ENCODE measurements at regions not wholly inside any gene's neighbourhood (a gene's known extent, or its start where the extent isn't known, plus 50 kb on each side); places are given as distances from the start of the nearest gene placed in this dataset.

GRCh38 chr4:54482529-54483200, 175.1 kb upstream of the KIT start:
- no peaks in the 10 kb centered on the region for H3K27me3 ChIP-seq (ENCODE audit: control insufficient read depth in 3 of 3, insufficient read depth in 3 of 3, low read length in 3 of 3)
- no peaks in the 10 kb centered on the region for H3K4me1 ChIP-seq (ENCODE audit: control insufficient read depth in 3 of 3, insufficient read depth in 3 of 3, low read length in 3 of 3)
- H3K9me3 ChIP-seq (ENCODE audit: control insufficient read depth in 3 of 3, low read length in 3 of 3): no peaks in the 10 kb centered on the region
- H3K9ac ChIP-seq (ENCODE audit: low read depth in 1 of 3, low read length in 3 of 3): no peak overlapping the region
- no peak overlapping the region for H3K27ac ChIP-seq (ENCODE audit: low read depth, low read length)
- H3K4me3 ChIP-seq (ENCODE audit: low read length in 3 of 3): no peak overlapping the region
- H3K36me3 ChIP-seq (ENCODE audit: control insufficient read depth in 3 of 3, insufficient read depth in 3 of 3, low read length in 3 of 3): no peaks in the 10 kb centered on the region

- Histone ChIP-seq H3K9me3 (ENCODE audit: control insufficient read depth in 3 of 3, low read length in 3 of 3) (no peaks in the 10 kb centered on the region), H3K27ac (ENCODE audit: low read depth, low read length) (no peak overlapping the region), H3K4me3 (ENCODE audit: low read length in 3 of 3) (no peak overlapping the region), H3K9ac (ENCODE audit: low read depth in 1 of 3, low read length in 3 of 3) (no peak overlapping the region), H3K36me3 (ENCODE audit: control insufficient read depth in 3 of 3, insufficient read depth in 3 of 3, low read length in 3 of 3) (no peaks in the 10 kb centered on the region), H3K27me3 (ENCODE audit: control insufficient read depth in 3 of 3, insufficient read depth in 3 of 3, low read length in 3 of 3) (no peaks in the 10 kb centered on the region), H3K4me1 (ENCODE audit: control insufficient read depth in 3 of 3, insufficient read depth in 3 of 3, low read length in 3 of 3) (no peaks in the 10 kb centered on the region)
Observed at GRCh38 chr4:54484383-54484782, 173.4 kb upstream of the KIT start.

GRCh38 chr4:54487491-54487890, 170.3 kb upstream of the KIT start:
- no peaks in the 10 kb centered on the region for H3K9me3 ChIP-seq (ENCODE audit: control insufficient read depth in 3 of 3, low read length in 3 of 3)
- no peaks in the 10 kb centered on the region for H3K27me3 ChIP-seq (ENCODE audit: control insufficient read depth in 3 of 3, insufficient read depth in 3 of 3, low read length in 3 of 3)
- H3K4me1 ChIP-seq (ENCODE audit: control insufficient read depth in 3 of 3, insufficient read depth in 3 of 3, low read length in 3 of 3): no peaks in the 10 kb centered on the region
- H3K9ac ChIP-seq (ENCODE audit: low read depth in 1 of 3, low read length in 3 of 3): no peak overlapping the region
- no peaks in the 10 kb centered on the region for H3K36me3 ChIP-seq (ENCODE audit: control insufficient read depth in 3 of 3, insufficient read depth in 3 of 3, low read length in 3 of 3)
- H3K4me3 ChIP-seq (ENCODE audit: low read length in 3 of 3): no peak overlapping the region
- no peak overlapping the region for H3K27ac ChIP-seq (ENCODE audit: low read depth, low read length)

GRCh38 chr4:54493862-54494261, 163.9 kb upstream of the KIT start:
- Histone ChIP-seq H3K4me3 (ENCODE audit: low read length in 3 of 3) (no peak overlapping the region), H3K9me3 (ENCODE audit: control insufficient read depth in 3 of 3, low read length in 3 of 3) (no peaks in the 10 kb centered on the region), H3K4me1 (ENCODE audit: control insufficient read depth in 3 of 3, insufficient read depth in 3 of 3, low read length in 3 of 3) (no peaks in the 10 kb centered on the region), H3K36me3 (ENCODE audit: control insufficient read depth in 3 of 3, insufficient read depth in 3 of 3, low read length in 3 of 3) (no peaks in the 10 kb centered on the region), H3K27ac (ENCODE audit: low read depth, low read length) (no peak overlapping the region), H3K9ac (ENCODE audit: low read depth in 1 of 3, low read length in 3 of 3) (no peak overlapping the region), H3K27me3 (ENCODE audit: control insufficient read depth in 3 of 3, insufficient read depth in 3 of 3, low read length in 3 of 3) (peaks cover 0 to 2% (median 0%) of the 10 kb centered on the region in 3 donors)

- H3K36me3 ChIP-seq (ENCODE audit: control insufficient read depth in 3 of 3, insufficient read depth in 3 of 3, low read length in 3 of 3): no peaks in the 10 kb centered on the region
- no peak overlapping the region for H3K9ac ChIP-seq (ENCODE audit: low read depth in 1 of 3, low read length in 3 of 3)
- H3K27me3 ChIP-seq (ENCODE audit: control insufficient read depth in 3 of 3, insufficient read depth in 3 of 3, low read length in 3 of 3): peaks cover 0 to 2% (median 0%) of the 10 kb centered on the region in 3 donors
- H3K27ac ChIP-seq (ENCODE audit: low read depth, low read length): no peak overlapping the region
- no peak overlapping the region for H3K4me3 ChIP-seq (ENCODE audit: low read length in 3 of 3)
- H3K4me1 ChIP-seq (ENCODE audit: control insufficient read depth in 3 of 3, insufficient read depth in 3 of 3, low read length in 3 of 3): no peaks in the 10 kb centered on the region
- H3K9me3 ChIP-seq (ENCODE audit: control insufficient read depth in 3 of 3, low read length in 3 of 3): no peaks in the 10 kb centered on the region
Observed at GRCh38 chr4:54495091-54495490, 162.7 kb upstream of the KIT start.

- Histone ChIP-seq H3K9ac (ENCODE audit: low read depth in 1 of 3, low read length in 3 of 3) (no peak overlapping the region), H3K4me3 (ENCODE audit: low read length in 3 of 3) (no peak overlapping the region), H3K36me3 (ENCODE audit: control insufficient read depth in 3 of 3, insufficient read depth in 3 of 3, low read length in 3 of 3) (no peaks in the 10 kb centered on the region), H3K27me3 (ENCODE audit: control insufficient read depth in 3 of 3, insufficient read depth in 3 of 3, low read length in 3 of 3) (peaks cover 0 to 2% (median 0%) of the 10 kb centered on the region in 3 donors), H3K27ac (ENCODE audit: low read depth, low read length) (no peak overlapping the region), H3K4me1 (ENCODE audit: control insufficient read depth in 3 of 3, insufficient read depth in 3 of 3, low read length in 3 of 3) (no peaks in the 10 kb centered on the region), H3K9me3 (ENCODE audit: control insufficient read depth in 3 of 3, low read length in 3 of 3) (no peaks in the 10 kb centered on the region)
Observed at GRCh38 chr4:54495641-54496040, 162.1 kb upstream of the KIT start.

- Histone ChIP-seq H3K27ac (ENCODE audit: low read depth, low read length) (no peak overlapping the region), H3K4me3 (ENCODE audit: low read length in 3 of 3) (no peak overlapping the region), H3K27me3 (ENCODE audit: control insufficient read depth in 3 of 3, insufficient read depth in 3 of 3, low read length in 3 of 3) (peaks cover 0 to 2% (median 0%) of the 10 kb centered on the region in 3 donors), H3K9me3 (ENCODE audit: control insufficient read depth in 3 of 3, low read length in 3 of 3) (no peaks in the 10 kb centered on the region), H3K9ac (ENCODE audit: low read depth in 1 of 3, low read length in 3 of 3) (no peak overlapping the region), H3K4me1 (ENCODE audit: control insufficient read depth in 3 of 3, insufficient read depth in 3 of 3, low read length in 3 of 3) (no peaks in the 10 kb centered on the region), H3K36me3 (ENCODE audit: control insufficient read depth in 3 of 3, insufficient read depth in 3 of 3, low read length in 3 of 3) (no peaks in the 10 kb centered on the region)
Observed at GRCh38 chr4:54496412-54496811, 161.3 kb upstream of the KIT start.

- no peaks in the 10 kb centered on the region for H3K36me3 ChIP-seq (ENCODE audit: control insufficient read depth in 3 of 3, insufficient read depth in 3 of 3, low read length in 3 of 3)
- no peak overlapping the region for H3K9ac ChIP-seq (ENCODE audit: low read depth in 1 of 3, low read length in 3 of 3)
Observed at GRCh38 chr4:54497947-54498346, 159.8 kb upstream of the KIT start.

GRCh38 chr4:54498661-54499111, 159.1 kb upstream of the KIT start:
- Histone ChIP-seq H3K9me3 (ENCODE audit: control insufficient read depth in 3 of 3, low read length in 3 of 3) (no peaks in the 10 kb centered on the region), H3K4me3 (ENCODE audit: low read length in 3 of 3) (no peak overlapping the region), H3K9ac (ENCODE audit: low read depth in 1 of 3, low read length in 3 of 3) (no peak overlapping the region), H3K36me3 (ENCODE audit: control insufficient read depth in 3 of 3, insufficient read depth in 3 of 3, low read length in 3 of 3) (no peaks in the 10 kb centered on the region), H3K27me3 (ENCODE audit: control insufficient read depth in 3 of 3, insufficient read depth in 3 of 3, low read length in 3 of 3) (peaks cover 0 to 2% (median 0%) of the 10 kb centered on the region in 3 donors), H3K4me1 (ENCODE audit: control insufficient read depth in 3 of 3, insufficient read depth in 3 of 3, low read length in 3 of 3) (no peaks in the 10 kb centered on the region), H3K27ac (ENCODE audit: low read depth, low read length) (no peak overlapping the region)

More at GRCh38 chr4:54497947-54498346, 159.8 kb upstream of the KIT start:
- no peak overlapping the region for H3K4me3 ChIP-seq (ENCODE audit: low read length in 3 of 3)
- H3K9me3 ChIP-seq (ENCODE audit: control insufficient read depth in 3 of 3, low read length in 3 of 3): no peaks in the 10 kb centered on the region
- H3K27me3 ChIP-seq (ENCODE audit: control insufficient read depth in 3 of 3, insufficient read depth in 3 of 3, low read length in 3 of 3): peaks cover 0 to 2% (median 0%) of the 10 kb centered on the region in 3 donors
- H3K27ac ChIP-seq (ENCODE audit: low read depth, low read length): no peak overlapping the region
- no peaks in the 10 kb centered on the region for H3K4me1 ChIP-seq (ENCODE audit: control insufficient read depth in 3 of 3, insufficient read depth in 3 of 3, low read length in 3 of 3)

GRCh38 chr4:54499308-54500074, 158.3 kb upstream of the KIT start:
- H3K36me3 ChIP-seq (ENCODE audit: control insufficient read depth in 3 of 3, insufficient read depth in 3 of 3, low read length in 3 of 3): no peaks in the 10 kb centered on the region
- peaks cover 0 to 2% (median 0%) of the 10 kb centered on the region in 3 donors for H3K27me3 ChIP-seq (ENCODE audit: control insufficient read depth in 3 of 3, insufficient read depth in 3 of 3, low read length in 3 of 3)
- no peak overlapping the region for H3K27ac ChIP-seq (ENCODE audit: low read depth, low read length)
- H3K4me3 ChIP-seq (ENCODE audit: low read length in 3 of 3): no peak overlapping the region
- H3K9ac ChIP-seq (ENCODE audit: low read depth in 1 of 3, low read length in 3 of 3): no peak overlapping the region
- H3K9me3 ChIP-seq (ENCODE audit: control insufficient read depth in 3 of 3, low read length in 3 of 3): no peaks in the 10 kb centered on the region
- H3K4me1 ChIP-seq (ENCODE audit: control insufficient read depth in 3 of 3, insufficient read depth in 3 of 3, low read length in 3 of 3): no peaks in the 10 kb centered on the region
